HEK293 (cell line): ENCODE measurements at regions not wholly inside any gene's neighbourhood (a gene's known extent, or its start where the extent isn't known, plus 50 kb on each side); places are given as distances from the start of the nearest gene placed in this dataset.

Experiments
- YY1 ChIP-seq: fragments of 450-650 bp; formaldehyde crosslinking; IDR thresholded peaks from 2 replicates; pipeline ENCODE4 v1.5.1; 2018; ENCODE audit warnings: missing biosample characterization, missing genetic modification characterization
- ZFP41 ChIP-seq: fragments of 450-650 bp; formaldehyde crosslinking; IDR thresholded peaks from 2 replicates; pipeline ENCODE4 v1.5.1; 2016; ENCODE audit warnings: missing biosample characterization, missing genetic modification characterization, borderline replicate concordance
- ZNF112 ChIP-seq: fragments of 450-650 bp; formaldehyde crosslinking; IDR thresholded peaks from 2 replicates; pipeline ENCODE4 v1.5.0; 2017; ENCODE audit warnings: missing biosample characterization, missing genetic modification characterization
- ZNF707 ChIP-seq: fragments of 450-650 bp; formaldehyde crosslinking; IDR thresholded peaks from 2 replicates; pipeline ENCODE4 v1.5.1; 2016; ENCODE audit warnings: missing biosample characterization, missing genetic modification characterization
- ZNF747 ChIP-seq: fragments of 450-650 bp; formaldehyde crosslinking; IDR thresholded peaks from 2 replicates; pipeline ENCODE4 v1.5.1; 2016; ENCODE audit warnings: missing biosample characterization, missing genetic modification characterization
- ZNF776 ChIP-seq: fragments of 450-650 bp; formaldehyde crosslinking; IDR thresholded peaks from 2 replicates; pipeline ENCODE4 v1.5.0; 2017; ENCODE audit warnings: missing biosample characterization, missing genetic modification characterization, borderline replicate concordance
- ZNF830 ChIP-seq: fragments of 450-650 bp; IDR thresholded peaks from 2 replicates; pipeline ENCODE4 v1.5.0; 2018; ENCODE audit warnings: missing biosample characterization, missing genetic modification characterization, low read depth, mild to moderate bottlenecking, moderate library complexity
- ZNF837 ChIP-seq: fragments of 450-650 bp; formaldehyde crosslinking; IDR thresholded peaks from 2 replicates; pipeline ENCODE4 v1.5.1; 2016; ENCODE audit warnings: missing biosample characterization, missing genetic modification characterization
- TF ChIP-seq, protein P1 (sequence below): fragments of 450-650 bp; formaldehyde crosslinking; IDR thresholded peaks from 2 replicates; pipeline ENCODE4 v1.5.1; 2016; ENCODE audit warnings: missing biosample characterization, missing genetic modification characterization
- TF ChIP-seq, protein P2 (sequence below): fragments of 450-650 bp; formaldehyde crosslinking; IDR thresholded peaks from 2 replicates; pipeline ENCODE4 v1.5.1; 2016; ENCODE audit warnings: missing biosample characterization, missing genetic modification characterization
- TF ChIP-seq, protein P3 (sequence below): fragments of 450-650 bp; formaldehyde crosslinking; IDR thresholded peaks from 2 replicates; pipeline ENCODE4 v1.5.1; 2016; ENCODE audit warnings: missing biosample characterization, missing genetic modification characterization, low read depth
- TF ChIP-seq, protein P4 (sequence below): fragments of 450-650 bp; formaldehyde crosslinking; IDR thresholded peaks from 2 replicates; pipeline ENCODE4 v1.5.1; 2016; ENCODE audit warnings: missing biosample characterization, missing genetic modification characterization
- TF ChIP-seq, protein P5 (sequence below): fragments of 450-650 bp; formaldehyde crosslinking; IDR thresholded peaks from 2 replicates; pipeline ENCODE4 v1.5.1; 2016; ENCODE audit warnings: missing biosample characterization, missing genetic modification characterization

DNA sequence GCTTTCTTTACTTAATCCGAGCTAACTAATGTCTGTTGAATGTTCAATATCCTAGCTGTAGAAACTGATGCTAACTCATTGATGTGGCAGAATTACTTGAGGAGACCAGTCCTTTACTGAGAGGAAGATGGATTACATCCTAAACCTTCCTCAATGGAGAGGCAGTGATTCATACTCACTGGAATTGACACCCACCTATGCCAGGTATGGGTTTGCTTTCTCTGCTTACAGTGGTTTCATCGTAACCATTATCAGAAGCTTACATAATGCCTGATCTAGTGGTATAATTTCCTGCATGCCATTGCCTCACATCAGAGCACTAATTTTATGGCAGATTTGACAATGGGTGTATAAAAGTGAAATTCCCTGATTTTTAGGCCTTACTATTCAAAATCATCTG is 384.7 kb downstream of the ANXA1 start:
- TF ChIP-seq, protein P1, sequence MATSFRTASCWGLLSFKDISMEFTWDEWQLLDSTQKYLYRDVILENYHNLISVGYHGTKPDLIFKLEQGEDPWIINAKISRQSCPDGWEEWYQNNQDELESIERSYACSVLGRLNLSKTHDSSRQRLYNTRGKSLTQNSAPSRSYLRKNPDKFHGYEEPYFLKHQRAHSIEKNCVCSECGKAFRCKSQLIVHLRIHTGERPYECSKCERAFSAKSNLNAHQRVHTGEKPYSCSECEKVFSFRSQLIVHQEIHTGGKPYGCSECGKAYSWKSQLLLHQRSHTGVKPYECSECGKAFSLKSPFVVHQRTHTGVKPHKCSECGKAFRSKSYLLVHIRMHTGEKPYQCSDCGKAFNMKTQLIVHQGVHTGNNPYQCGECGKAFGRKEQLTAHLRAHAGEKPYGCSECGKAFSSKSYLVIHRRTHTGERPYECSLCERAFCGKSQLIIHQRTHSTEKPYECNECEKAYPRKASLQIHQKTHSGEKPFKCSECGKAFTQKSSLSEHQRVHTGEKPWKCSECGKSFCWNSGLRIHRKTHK (tag by site-specific recombination), result no peak
- TF ChIP-seq, protein P2, sequence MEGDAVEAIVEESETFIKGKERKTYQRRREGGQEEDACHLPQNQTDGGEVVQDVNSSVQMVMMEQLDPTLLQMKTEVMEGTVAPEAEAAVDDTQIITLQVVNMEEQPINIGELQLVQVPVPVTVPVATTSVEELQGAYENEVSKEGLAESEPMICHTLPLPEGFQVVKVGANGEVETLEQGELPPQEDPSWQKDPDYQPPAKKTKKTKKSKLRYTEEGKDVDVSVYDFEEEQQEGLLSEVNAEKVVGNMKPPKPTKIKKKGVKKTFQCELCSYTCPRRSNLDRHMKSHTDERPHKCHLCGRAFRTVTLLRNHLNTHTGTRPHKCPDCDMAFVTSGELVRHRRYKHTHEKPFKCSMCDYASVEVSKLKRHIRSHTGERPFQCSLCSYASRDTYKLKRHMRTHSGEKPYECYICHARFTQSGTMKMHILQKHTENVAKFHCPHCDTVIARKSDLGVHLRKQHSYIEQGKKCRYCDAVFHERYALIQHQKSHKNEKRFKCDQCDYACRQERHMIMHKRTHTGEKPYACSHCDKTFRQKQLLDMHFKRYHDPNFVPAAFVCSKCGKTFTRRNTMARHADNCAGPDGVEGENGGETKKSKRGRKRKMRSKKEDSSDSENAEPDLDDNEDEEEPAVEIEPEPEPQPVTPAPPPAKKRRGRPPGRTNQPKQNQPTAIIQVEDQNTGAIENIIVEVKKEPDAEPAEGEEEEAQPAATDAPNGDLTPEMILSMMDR (tag by site-specific recombination), result no peak
- TF ChIP-seq ZFP41 (tag by site-specific recombination) (no peak), ZNF747 (no peak), ZNF112 (tag by site-specific recombination) (no peak), ZNF707 (tag by site-specific recombination) (no peak), ZNF776 (tag by site-specific recombination) (no peak), ZNF830 (tag by site-specific recombination) (no peak), ZNF837 (tag by site-specific recombination) (no peak), YY1 (tag by site-specific recombination) (no peak)
- TF ChIP-seq, protein P3, sequence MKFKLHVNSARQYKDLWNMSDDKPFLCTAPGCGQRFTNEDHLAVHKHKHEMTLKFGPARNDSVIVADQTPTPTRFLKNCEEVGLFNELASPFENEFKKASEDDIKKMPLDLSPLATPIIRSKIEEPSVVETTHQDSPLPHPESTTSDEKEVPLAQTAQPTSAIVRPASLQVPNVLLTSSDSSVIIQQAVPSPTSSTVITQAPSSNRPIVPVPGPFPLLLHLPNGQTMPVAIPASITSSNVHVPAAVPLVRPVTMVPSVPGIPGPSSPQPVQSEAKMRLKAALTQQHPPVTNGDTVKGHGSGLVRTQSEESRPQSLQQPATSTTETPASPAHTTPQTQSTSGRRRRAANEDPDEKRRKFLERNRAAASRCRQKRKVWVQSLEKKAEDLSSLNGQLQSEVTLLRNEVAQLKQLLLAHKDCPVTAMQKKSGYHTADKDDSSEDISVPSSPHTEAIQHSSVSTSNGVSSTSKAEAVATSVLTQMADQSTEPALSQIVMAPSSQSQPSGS, result no peak
- TF ChIP-seq, protein P4, sequence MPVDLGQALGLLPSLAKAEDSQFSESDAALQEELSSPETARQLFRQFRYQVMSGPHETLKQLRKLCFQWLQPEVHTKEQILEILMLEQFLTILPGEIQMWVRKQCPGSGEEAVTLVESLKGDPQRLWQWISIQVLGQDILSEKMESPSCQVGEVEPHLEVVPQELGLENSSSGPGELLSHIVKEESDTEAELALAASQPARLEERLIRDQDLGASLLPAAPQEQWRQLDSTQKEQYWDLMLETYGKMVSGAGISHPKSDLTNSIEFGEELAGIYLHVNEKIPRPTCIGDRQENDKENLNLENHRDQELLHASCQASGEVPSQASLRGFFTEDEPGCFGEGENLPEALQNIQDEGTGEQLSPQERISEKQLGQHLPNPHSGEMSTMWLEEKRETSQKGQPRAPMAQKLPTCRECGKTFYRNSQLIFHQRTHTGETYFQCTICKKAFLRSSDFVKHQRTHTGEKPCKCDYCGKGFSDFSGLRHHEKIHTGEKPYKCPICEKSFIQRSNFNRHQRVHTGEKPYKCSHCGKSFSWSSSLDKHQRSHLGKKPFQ (tag by site-specific recombination), result no peak
- TF ChIP-seq, protein P5, sequence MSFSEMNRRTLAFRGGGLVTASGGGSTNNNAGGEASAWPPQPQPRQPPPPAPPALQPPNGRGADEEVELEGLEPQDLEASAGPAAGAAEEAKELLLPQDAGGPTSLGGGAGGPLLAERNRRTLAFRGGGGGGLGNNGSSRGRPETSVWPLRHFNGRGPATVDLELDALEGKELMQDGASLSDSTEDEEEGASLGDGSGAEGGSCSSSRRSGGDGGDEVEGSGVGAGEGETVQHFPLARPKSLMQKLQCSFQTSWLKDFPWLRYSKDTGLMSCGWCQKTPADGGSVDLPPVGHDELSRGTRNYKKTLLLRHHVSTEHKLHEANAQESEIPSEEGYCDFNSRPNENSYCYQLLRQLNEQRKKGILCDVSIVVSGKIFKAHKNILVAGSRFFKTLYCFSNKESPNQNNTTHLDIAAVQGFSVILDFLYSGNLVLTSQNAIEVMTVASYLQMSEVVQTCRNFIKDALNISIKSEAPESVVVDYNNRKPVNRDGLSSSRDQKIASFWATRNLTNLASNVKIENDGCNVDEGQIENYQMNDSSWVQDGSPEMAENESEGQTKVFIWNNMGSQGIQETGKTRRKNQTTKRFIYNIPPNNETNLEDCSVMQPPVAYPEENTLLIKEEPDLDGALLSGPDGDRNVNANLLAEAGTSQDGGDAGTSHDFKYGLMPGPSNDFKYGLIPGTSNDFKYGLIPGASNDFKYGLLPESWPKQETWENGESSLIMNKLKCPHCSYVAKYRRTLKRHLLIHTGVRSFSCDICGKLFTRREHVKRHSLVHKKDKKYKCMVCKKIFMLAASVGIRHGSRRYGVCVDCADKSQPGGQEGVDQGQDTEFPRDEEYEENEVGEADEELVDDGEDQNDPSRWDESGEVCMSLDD (tag by site-specific recombination), result no peak
